ENCODE measurements at regions not wholly inside any gene's neighbourhood (a gene's known extent, or its start where the extent isn't known, plus 50 kb on each side); places are given as distances from the start of the nearest gene placed in this dataset.
"Not testable (repeated sequence)": the region's sequence is repeated elsewhere in the genome, so short reads cannot be mapped to it uniquely, and the experiment has no call there.

- no peak for DNase-seq (ENCODE audit: low read depth)
Observed at GRCh38 chr5:135094339-135095051, 60.5 kb upstream of the PITX1 start.

- not testable (repeated sequence) for DNase-seq (ENCODE audit: low read depth)
Observed at GRCh38 chr5:135093483-135093882, 59.5 kb upstream of the PITX1 start.

GRCh38 chr5:135092476-135092875, 58.4 kb upstream of the PITX1 start:
- no peak for DNase-seq (ENCODE audit: low read depth)

GRCh38 chr5:135091286-135091685, 57.3 kb upstream of the PITX1 start:
- DNase-seq (ENCODE audit: low read depth), result no peak

GRCh38 chr5:135089912-135090311, 55.9 kb upstream of the PITX1 start:
- DNase-seq (ENCODE audit: low read depth), result no peak

GRCh38 chr5:135088911-135089310, 54.9 kb upstream of the PITX1 start:
- no peak for DNase-seq (ENCODE audit: low read depth)

- no peak for DNase-seq (ENCODE audit: low read depth)
Observed at GRCh38 chr5:135087950-135088349, 53.9 kb upstream of the PITX1 start.

GRCh38 chr5:135085936-135086725, 52.1 kb upstream of the PITX1 start:
- DNase-seq (ENCODE audit: low read depth), result no peak

GRCh38 chr5:135085133-135085935, 51.3 kb upstream of the PITX1 start:
- no peak for DNase-seq (ENCODE audit: low read depth)
